ENCODE measurements at regions not wholly inside any gene's neighbourhood (a gene's known extent, or its start where the extent isn't known, plus 50 kb on each side); places are given as distances from the start of the nearest gene placed in this dataset.

GRCh38 chr10:4347397-4347796 is 478.6 kb upstream of the AKR1E2 start:
- TF ChIP-seq GATA2 (IDR thresholded peaks at IDR 0.05; ENCODE audit: low read depth, low read length) (no peak), GATA3 (IDR thresholded peaks at IDR 0.05; ENCODE audit: low read depth, low read length) (no peak)

Measured in SH-SY5Y (cell line).